ENCODE measurements at regions not wholly inside any gene's neighbourhood (a gene's known extent, or its start where the extent isn't known, plus 50 kb on each side); places are given as distances from the start of the nearest gene placed in this dataset.
"Not testable (repeated sequence)": the region's sequence is repeated elsewhere in the genome, so short reads cannot be mapped to it uniquely, and the experiment has no call there.

DNA sequence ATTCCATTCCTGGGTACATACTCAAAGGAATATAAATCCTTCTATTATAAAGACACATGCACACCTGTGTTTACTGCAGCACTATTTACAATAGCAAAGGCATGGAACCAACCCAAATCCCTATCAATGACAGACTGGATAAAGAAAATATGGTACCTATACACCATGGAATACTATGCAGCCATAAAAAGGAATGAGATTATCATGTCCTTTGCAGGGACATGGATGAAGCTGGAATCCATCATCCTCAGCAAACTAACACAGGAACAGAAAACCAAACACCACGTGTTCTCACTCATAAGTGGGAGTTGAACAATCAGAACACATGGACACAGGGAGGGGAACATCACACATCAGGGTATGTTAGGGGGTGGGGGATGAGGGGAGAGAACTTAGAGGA, 84.8 kb upstream of the LHX1 start:
- H3K9me3 ChIP-seq (ENCODE audit: control insufficient read depth, insufficient read depth, low read length); H3K36me3 ChIP-seq (ENCODE audit: insufficient read depth, low read length); H3K9ac ChIP-seq (ENCODE audit: low read depth, low read length): not testable (repeated sequence)
- peaks cover 27% of the 10 kb centered on the region; the same call in 1 of the 2 replicates for H3K4me1 ChIP-seq (ENCODE audit: insufficient read depth, low read length)

DNA sequence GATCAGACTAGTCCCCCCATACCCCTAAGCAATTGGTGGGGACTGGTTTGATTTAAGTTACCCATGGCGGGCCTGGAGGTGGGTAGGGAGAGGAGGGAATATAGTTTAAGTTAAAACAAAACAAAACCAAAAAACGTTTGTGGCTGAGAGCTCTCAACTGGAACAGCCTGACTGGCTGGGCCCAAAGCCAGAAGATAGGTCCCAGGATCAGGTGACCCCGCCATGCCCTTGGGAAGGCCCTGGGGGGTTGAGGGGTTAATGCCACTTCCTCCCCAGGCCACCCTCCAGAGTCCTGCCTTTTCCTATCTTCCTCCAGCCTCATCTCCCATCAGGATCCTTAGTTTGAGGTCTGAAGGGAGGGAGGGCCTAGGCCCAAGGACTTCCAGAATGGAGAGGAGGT, 82.3 kb upstream of the LHX1 start:
- H3K9ac ChIP-seq (ENCODE audit: low read depth, low read length): no peak overlapping the region
- H3K36me3 ChIP-seq (ENCODE audit: insufficient read depth, low read length): no peaks in the 10 kb centered on the region
- H3K4me1 ChIP-seq (ENCODE audit: insufficient read depth, low read length): peaks cover 23% of the 10 kb centered on the region; the same call in 1 of the 2 replicates
- no peaks in the 10 kb centered on the region for H3K9me3 ChIP-seq (ENCODE audit: control insufficient read depth, insufficient read depth, low read length)

DNA sequence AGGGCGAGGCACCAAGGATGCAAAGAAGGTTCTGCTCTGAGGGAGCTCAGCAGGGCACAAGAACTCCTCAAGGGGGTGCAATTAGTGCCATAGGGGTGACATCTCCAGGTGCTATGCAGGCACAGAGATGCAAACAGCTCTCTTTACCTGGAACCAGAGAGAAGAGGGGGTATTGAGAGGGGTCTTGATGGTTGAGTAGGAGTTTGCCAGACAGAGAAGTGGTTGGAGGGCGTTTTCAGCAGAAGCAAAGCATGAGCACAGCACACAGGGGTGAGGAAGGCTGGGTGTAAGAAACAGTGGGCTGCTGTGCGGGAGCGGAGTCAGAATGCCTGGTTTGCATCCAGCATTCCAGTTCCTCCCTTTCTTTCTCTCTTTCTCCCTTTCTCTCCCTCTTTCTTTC, 81.8 kb upstream of the LHX1 start:
- no peak overlapping the region for H3K9ac ChIP-seq (ENCODE audit: low read depth, low read length)
- no peaks in the 10 kb centered on the region for H3K36me3 ChIP-seq (ENCODE audit: insufficient read depth, low read length)
- no peaks in the 10 kb centered on the region for H3K9me3 ChIP-seq (ENCODE audit: control insufficient read depth, insufficient read depth, low read length)
- H3K4me1 ChIP-seq (ENCODE audit: insufficient read depth, low read length): peaks cover 18% of the 10 kb centered on the region; the same call in 1 of the 2 replicates

DNA sequence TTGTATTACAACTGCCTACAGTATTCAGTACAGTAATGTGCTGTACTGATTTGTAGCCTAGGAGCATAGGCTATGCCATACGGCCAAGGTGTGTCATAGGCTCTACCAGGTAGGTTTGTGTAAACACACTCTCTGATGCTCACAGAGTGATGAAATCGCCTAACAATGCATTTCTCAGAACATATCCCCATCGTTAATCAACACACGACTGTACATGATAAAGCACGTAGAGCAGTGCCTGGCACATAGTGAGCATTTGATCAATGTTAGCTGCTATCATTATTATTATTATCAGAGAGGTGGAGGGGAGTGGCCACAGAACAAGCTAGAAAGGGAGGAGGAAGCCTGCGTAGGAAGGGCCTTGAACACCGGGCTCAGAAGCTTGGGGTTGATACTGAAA, 81.1 kb upstream of the LHX1 start:
- Histone ChIP-seq H3K9me3 (ENCODE audit: control insufficient read depth, insufficient read depth, low read length) (no peaks in the 10 kb centered on the region), H3K36me3 (ENCODE audit: insufficient read depth, low read length) (no peaks in the 10 kb centered on the region), H3K4me1 (ENCODE audit: insufficient read depth, low read length) (peaks cover 11% of the 10 kb centered on the region; the same call in 1 of the 2 replicates), H3K9ac (ENCODE audit: low read depth, low read length) (no peak overlapping the region)

DNA sequence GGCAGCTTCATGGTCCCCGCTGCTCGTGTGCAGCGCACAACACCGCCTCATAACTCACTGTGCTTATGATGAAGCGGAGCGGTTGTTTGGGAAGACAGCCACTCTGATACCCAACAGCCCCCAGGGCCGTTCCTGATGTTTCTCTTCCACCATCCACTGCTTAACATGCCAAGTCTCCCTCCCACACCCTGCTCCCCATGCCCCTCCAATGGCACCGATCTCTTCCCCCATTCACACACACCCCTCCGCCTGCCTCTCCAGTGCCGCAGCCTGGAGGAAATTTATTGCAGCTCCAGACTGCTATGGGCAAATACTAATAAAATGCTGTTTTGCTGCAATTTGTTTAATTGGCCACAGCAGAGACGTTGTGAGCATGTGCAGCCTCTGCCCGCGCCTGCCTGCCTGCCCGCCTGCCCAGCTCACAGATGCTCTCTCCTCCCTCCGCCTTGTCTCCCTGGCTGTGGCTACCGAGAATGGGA, 80.3 kb upstream of the LHX1 start:
- H3K9ac ChIP-seq (ENCODE audit: low read depth, low read length): no peak overlapping the region
- H3K36me3 ChIP-seq (ENCODE audit: insufficient read depth, low read length): no peaks in the 10 kb centered on the region
- H3K4me1 ChIP-seq (ENCODE audit: insufficient read depth, low read length): peaks cover 10% of the 10 kb centered on the region; the same call in 1 of the 2 replicates
- no peaks in the 10 kb centered on the region for H3K9me3 ChIP-seq (ENCODE audit: control insufficient read depth, insufficient read depth, low read length)

DNA sequence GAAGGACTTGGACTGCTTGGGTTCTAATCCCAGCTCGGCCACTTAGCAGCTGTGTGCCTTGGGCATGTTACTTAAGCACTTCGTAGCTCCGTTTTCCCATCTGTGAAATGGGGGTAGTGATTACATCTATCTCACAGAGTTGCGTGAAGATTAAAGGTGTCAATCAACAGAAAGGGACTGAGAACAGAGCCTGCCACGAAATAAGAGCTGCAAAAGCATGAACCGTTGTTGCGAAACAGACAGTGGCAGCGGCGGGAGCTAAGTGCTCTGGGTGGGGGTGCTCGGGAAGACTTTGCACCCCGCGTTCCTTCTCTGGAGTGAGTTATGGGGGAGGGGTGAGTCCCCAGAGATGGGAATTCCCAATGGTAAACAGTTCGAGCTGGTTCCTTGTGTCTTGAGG, 79.6 kb upstream of the LHX1 start:
- Histone ChIP-seq H3K4me1 (ENCODE audit: insufficient read depth, low read length) (peaks cover 10% of the 10 kb centered on the region; the same call in 1 of the 2 replicates), H3K36me3 (ENCODE audit: insufficient read depth, low read length) (no peaks in the 10 kb centered on the region), H3K9ac (ENCODE audit: low read depth, low read length) (no peak overlapping the region), H3K9me3 (ENCODE audit: control insufficient read depth, insufficient read depth, low read length) (no peaks in the 10 kb centered on the region)

DNA sequence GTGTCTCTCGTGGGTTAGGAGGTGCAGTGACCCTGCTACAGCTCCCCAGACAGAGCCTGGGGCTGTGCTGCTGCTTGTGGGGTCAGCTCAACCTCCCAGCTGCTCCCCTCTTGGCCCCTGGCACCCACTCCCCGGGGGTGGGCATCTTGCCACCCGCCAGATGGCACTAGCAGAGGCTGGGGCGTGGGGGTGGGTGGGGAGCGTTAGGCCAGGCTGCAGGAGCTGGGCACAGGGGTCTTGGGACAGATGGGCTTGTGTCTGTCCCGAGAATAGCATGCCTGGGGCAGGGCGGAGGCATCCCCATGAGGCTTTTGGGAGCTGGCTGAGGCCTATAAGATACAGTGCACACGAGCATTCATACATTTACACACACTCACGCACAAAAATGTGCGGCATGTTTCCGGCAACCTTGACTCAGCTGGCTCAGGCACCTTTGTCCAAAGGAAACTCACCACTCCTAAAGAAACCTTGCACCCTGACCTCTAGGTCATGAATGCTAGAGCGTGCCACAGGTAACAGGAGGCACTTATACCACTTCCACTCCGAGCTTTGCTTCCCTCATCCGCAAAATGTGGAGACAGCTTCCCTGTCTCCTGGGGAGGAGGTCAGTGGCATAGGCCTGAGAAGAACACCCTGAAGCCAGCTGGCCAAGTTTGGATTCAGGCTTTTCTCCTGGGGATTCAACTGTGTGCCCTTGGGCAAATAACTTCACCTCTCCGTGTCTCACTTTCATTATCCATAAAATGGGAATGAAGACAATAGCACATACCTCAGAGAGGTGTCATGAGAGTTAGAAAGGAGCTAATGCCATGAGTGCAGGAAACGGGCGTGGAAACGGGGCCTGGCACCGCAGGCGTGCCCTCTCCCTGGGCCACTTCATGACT, 78.9 kb upstream of the LHX1 start:
- Histone ChIP-seq H3K9me3 (ENCODE audit: control insufficient read depth, insufficient read depth, low read length) (no peaks in the 10 kb centered on the region), H3K9ac (ENCODE audit: low read depth, low read length) (no peak overlapping the region), H3K4me1 (ENCODE audit: insufficient read depth, low read length) (peaks cover 7% of the 10 kb centered on the region; the same call in 1 of the 2 replicates), H3K36me3 (ENCODE audit: insufficient read depth, low read length) (no peaks in the 10 kb centered on the region)

DNA sequence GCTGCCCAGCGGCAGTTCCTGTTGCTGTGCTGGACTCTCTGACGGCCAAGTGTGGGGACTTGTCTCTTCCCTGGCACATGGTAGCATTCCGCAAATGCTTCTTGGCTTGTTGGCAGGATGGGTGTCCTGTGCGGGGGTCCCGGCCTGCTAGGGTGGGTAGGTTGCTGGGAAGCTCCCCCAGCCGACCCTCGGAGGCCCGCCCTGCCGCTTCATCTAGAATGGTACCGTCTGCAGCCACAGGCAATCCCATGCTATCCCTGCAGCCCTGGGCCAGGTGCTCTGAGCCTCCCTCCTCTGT, 78.3 kb upstream of the LHX1 start:
- Histone ChIP-seq H3K9me3 (ENCODE audit: control insufficient read depth, insufficient read depth, low read length) (no peaks in the 10 kb centered on the region), H3K36me3 (ENCODE audit: insufficient read depth, low read length) (no peaks in the 10 kb centered on the region), H3K4me1 (ENCODE audit: insufficient read depth, low read length) (peaks cover 5% of the 10 kb centered on the region; the same call in 1 of the 2 replicates), H3K9ac (ENCODE audit: low read depth, low read length) (no peak overlapping the region)

DNA sequence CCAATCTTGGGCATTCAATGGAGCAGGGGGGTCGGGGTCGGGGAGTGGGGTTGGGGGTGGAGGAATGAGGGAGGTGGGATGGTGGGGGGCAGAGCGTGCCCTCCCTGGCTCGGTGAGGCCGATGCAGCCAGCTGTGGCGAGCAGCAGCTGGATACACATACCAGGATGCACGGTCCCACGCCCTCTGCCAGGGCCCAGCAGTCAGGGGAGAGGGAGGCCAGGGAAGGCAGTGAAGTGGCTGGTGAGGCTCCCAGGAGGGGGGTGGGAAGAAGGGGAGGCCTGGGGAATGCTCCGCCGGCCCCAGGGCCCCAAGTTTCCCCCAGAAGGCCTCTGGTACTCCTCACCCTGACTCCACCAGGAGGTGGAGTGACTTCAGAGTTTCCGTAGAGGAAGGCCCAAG, 77.6 kb upstream of the LHX1 start:
- H3K9me3 ChIP-seq (ENCODE audit: control insufficient read depth, insufficient read depth, low read length): no peaks in the 10 kb centered on the region
- H3K36me3 ChIP-seq (ENCODE audit: insufficient read depth, low read length): no peaks in the 10 kb centered on the region
- H3K9ac ChIP-seq (ENCODE audit: low read depth, low read length): no peak overlapping the region
- peaks cover 5% of the 10 kb centered on the region; the same call in 1 of the 2 replicates for H3K4me1 ChIP-seq (ENCODE audit: insufficient read depth, low read length)

DNA sequence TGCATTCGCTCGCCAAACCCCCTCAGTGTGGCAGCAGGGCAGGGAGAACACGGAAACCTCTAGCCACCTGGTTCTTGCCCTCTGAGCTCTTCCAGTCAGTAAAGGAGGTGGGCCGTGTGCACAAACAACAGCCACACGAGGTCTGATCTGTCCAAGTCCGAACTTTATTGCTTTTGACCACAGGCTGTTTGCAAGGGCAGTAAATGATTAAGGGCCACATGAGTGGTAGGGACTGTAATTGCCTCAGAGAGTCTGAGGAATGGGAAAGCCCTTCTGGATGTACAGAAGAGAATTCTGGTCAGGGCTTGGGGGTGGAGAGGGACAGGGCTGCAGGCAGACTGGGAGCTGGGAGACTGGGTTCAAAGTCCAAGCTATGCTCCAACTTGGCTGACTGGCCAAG, 75.7 kb upstream of the LHX1 start:
- H3K36me3 ChIP-seq (ENCODE audit: insufficient read depth, low read length): no peaks in the 10 kb centered on the region
- H3K9me3 ChIP-seq (ENCODE audit: control insufficient read depth, insufficient read depth, low read length): no peaks in the 10 kb centered on the region
- no peak overlapping the region for H3K9ac ChIP-seq (ENCODE audit: low read depth, low read length)
- H3K4me1 ChIP-seq (ENCODE audit: insufficient read depth, low read length): peaks cover 3% of the 10 kb centered on the region; the same call in 1 of the 2 replicates

DNA sequence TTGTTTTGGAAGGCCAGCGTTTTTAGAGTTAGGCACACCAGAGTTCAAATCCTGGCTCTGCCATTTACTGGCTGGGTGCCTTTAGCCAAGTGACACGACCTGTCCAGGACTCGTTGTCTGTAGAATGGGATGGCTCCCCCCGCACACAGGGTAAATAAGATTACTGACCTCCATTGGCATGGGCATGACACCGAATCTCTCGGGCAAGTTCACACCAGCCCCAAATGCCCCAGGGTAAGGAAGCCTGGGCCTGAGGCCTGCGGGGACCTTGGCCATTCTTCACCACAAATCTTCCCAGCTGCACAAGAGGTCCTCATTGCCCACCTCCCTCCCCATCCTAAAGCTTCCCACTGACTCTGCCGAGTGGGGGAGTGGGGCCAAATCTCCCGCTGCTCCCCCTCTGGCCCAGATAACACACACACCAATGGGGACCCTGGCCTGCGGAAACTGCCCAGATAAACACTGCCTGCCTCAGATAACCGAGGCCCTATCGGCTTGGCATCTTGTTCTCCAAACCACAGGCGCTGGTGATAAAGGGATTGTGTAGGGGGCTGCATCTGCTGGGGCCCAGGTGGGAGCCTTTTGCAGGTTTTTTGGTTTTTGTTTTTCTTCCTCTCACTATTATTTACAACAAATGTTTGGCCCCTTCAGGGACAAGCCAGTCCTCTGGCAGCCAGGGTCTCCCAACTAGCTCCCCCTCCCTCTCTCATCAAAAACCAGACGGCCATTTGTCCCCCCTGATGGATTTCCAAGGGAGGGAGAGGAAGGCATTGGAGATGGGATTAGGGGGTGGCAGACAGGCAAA, 75.0 kb upstream of the LHX1 start:
- Histone ChIP-seq H3K9me3 (ENCODE audit: control insufficient read depth, insufficient read depth, low read length) (no peaks in the 10 kb centered on the region), H3K36me3 (ENCODE audit: insufficient read depth, low read length) (no peaks in the 10 kb centered on the region), H3K9ac (ENCODE audit: low read depth, low read length) (no peak overlapping the region), H3K4me1 (ENCODE audit: insufficient read depth, low read length) (peaks cover 3% of the 10 kb centered on the region; the same call in 1 of the 2 replicates)

DNA sequence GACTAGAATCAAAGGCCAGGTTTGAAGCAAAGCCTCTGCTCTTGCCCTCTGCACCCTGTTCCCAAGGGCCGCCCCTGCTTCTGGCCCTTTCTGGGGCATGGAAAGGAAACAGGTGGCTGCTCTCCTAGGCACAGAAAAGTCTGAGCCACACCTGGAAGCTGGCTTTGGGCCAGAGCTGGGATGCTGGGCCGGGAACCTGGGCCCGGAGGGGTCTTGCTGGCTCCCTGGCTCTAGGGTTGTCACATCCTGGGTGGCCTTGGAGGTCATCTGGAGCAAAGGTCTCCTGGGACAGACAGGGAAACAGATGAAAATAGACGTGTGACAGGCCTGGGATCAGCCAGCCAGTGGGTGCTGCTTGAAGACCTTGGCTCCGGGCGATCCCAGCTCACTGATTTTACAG, 74.1 kb upstream of the LHX1 start:
- no peak overlapping the region for H3K9ac ChIP-seq (ENCODE audit: low read depth, low read length)
- no peaks in the 10 kb centered on the region for H3K36me3 ChIP-seq (ENCODE audit: insufficient read depth, low read length)
- H3K4me1 ChIP-seq (ENCODE audit: insufficient read depth, low read length): peaks cover 3% of the 10 kb centered on the region; the same call in 1 of the 2 replicates
- H3K9me3 ChIP-seq (ENCODE audit: control insufficient read depth, insufficient read depth, low read length): no peaks in the 10 kb centered on the region

DNA sequence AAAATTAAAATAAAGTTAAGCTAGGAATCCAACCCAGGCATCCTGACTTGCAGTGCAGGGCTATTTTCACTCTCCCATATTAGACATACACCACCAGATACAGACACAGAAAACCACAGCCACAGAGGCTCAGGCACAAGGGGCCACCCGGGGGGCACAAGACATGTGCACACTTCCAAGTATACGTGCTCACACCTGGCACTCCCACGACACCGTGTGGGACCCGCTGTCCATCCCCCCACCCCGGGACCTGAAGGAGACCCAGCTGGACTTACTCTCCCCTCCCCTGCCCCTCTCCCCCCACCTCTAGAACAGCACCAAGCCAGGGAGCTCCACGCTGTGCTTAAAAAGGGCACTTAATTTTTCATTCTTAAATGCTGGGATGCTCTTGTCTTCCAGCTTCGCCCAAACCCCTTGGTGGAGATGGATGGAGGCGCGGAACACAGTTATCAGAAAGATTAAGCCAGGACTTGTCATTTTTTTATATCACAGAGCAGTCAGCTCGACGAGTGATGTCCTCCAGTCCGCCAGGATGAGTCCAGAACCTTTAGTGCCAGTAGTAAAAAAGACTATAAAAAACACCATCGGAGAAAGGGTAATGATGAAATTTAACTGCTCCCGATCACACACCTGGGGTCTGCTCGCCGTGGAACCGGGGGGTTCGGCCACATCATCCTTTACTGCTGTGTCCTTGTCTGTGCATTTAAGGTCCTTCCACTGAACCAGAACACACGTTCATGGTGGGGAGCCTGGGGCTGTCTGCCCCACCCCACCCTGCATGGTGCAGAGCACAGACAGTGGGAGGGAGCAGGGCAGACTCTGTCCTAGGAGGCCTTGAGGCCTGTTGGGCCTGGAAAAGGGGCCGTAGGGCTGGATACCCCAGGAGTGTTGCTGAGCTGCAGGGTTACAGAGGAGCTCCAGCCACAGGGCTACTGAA, 73.3 kb upstream of the LHX1 start:
- Histone ChIP-seq H3K9ac (ENCODE audit: low read depth, low read length) (no peak overlapping the region), H3K36me3 (ENCODE audit: insufficient read depth, low read length) (no peaks in the 10 kb centered on the region)

More for the DNA sequence above, 73.3 kb upstream of the LHX1 start:
- Histone ChIP-seq H3K9me3 (ENCODE audit: control insufficient read depth, insufficient read depth, low read length) (no peaks in the 10 kb centered on the region), H3K4me1 (ENCODE audit: insufficient read depth, low read length) (peaks cover 3% of the 10 kb centered on the region; the same call in 1 of the 2 replicates)
